ENCODE measurements at regions not wholly inside any gene's neighbourhood (a gene's known extent, or its start where the extent isn't known, plus 50 kb on each side); places are given as distances from the start of the nearest gene placed in this dataset.
"Not testable (repeated sequence)": the region's sequence is repeated elsewhere in the genome, so short reads cannot be mapped to it uniquely, and the experiment has no call there.

- no peak for DNase-seq (ENCODE audit: low read depth in 3 of 3)
Observed at GRCh38 chr9:95584176-95584575, 67.4 kb upstream of the PTCH1 start.

GRCh38 chr9:95581900-95582299, 65.1 kb upstream of the PTCH1 start:
- DNase-seq (ENCODE audit: low read depth in 3 of 3) = no peak

- DNase-seq (ENCODE audit: low read depth in 3 of 3) = no peak
Observed at GRCh38 chr9:95580812-95581761, 64.3 kb upstream of the PTCH1 start.

- no peak for DNase-seq (ENCODE audit: low read depth in 3 of 3)
Observed at GRCh38 chr9:95574866-95575553, 58.2 kb upstream of the PTCH1 start.

- peak in 1 of 3 experiments; percentile 11 for DNase-seq (ENCODE audit: low read depth in 3 of 3)
Observed at GRCh38 chr9:95574176-95574575, 57.4 kb upstream of the PTCH1 start.

- DNase-seq (ENCODE audit: low read depth in 3 of 3) = no peak
Observed at GRCh38 chr9:95573463-95573862, 56.7 kb upstream of the PTCH1 start.

GRCh38 chr9:95572381-95573151, 55.8 kb upstream of the PTCH1 start:
- no peak for DNase-seq (ENCODE audit: low read depth in 3 of 3)

- DNase-seq (ENCODE audit: low read depth in 3 of 3) = no peak
Observed at GRCh38 chr9:95570646-95571045, 53.9 kb upstream of the PTCH1 start.

- DNase-seq (ENCODE audit: low read depth in 3 of 3) = no peak
Observed at GRCh38 chr9:95570150-95570549, 53.4 kb upstream of the PTCH1 start.

- DNase-seq (ENCODE audit: low read depth in 3 of 3) = not testable (repeated sequence)
Observed at GRCh38 chr9:95568735-95569134, 52.0 kb upstream of the PTCH1 start.

Data from stimulated activated CD4-positive, alpha-beta T cell treated with anti-CD3 and anti-CD28 coated beads, TNF-alpha, amount 100 ng/mL, for 24 hours (primary cell).